GM19463 (cell line): ENCODE measurements at regions not wholly inside any gene's neighbourhood (a gene's known extent, or its start where the extent isn't known, plus 50 kb on each side); places are given as distances from the start of the nearest gene placed in this dataset.
"Not testable (repeated sequence)": the region's sequence is repeated elsewhere in the genome, so short reads cannot be mapped to it uniquely, and the experiment has no call there.

Experiments used
- ATAC-seq: cut with Tn5 transposase; IDR thresholded peaks from one replicate; pipeline ENCODE4 v1.9.1; 2021; ENCODE audit warnings: mild to moderate bottlenecking, moderate library complexity; ENCODE audit not compliant: unreplicated experiment

GRCh38 chr15:91652610-91653207 is 200.8 kb upstream of the SLCO3A1 start:
- no peak for ATAC-seq

GRCh38 chr15:91655563-91656290 is 197.8 kb upstream of the SLCO3A1 start:
- not testable (repeated sequence) for ATAC-seq

- no peak for ATAC-seq
Measured at GRCh38 chr15:91660174-91660649, 193.3 kb upstream of the SLCO3A1 start.

DNA sequence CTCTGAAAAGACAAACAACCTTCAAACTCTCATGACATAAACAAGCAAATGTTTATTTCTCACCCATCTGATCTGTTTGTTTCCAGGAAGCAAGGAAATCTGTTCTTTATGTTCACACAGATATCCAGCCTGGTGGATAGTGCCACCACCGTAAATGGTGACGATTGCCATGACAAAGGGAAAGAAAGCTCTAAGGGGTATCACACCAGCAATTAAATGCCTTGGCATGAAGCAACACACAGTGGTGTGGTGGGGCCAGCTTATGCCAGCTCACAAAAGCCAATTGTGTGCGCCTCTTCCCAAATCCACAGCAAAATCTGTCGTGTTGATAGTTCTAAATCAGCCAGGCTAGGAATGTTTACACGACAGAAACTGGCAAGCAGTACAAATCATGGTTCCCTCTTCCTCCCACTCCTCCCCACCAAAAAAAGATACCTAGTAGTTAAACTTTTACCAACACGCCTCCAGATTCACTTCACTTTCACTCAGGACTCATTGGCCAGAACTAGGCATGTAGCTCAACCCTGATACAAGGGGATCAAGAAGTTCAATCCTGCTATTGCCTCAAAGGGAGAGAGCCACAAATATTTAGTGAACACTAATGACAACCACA is 189.2 kb upstream of the SLCO3A1 start:
- no peak for ATAC-seq

GRCh38 chr15:91665212-91665611 is 188.3 kb upstream of the SLCO3A1 start:
- no peak for ATAC-seq

GRCh38 chr15:91668370-91668769 is 185.1 kb upstream of the SLCO3A1 start:
- no peak for ATAC-seq

GRCh38 chr15:91670108-91670507 is 183.4 kb upstream of the SLCO3A1 start:
- no peak for ATAC-seq

- ATAC-seq, result no peak
Measured at GRCh38 chr15:91678003-91678402, 175.5 kb upstream of the SLCO3A1 start.

GRCh38 chr15:91679447-91679846 is 174.1 kb upstream of the SLCO3A1 start:
- ATAC-seq, result no peak

DNA sequence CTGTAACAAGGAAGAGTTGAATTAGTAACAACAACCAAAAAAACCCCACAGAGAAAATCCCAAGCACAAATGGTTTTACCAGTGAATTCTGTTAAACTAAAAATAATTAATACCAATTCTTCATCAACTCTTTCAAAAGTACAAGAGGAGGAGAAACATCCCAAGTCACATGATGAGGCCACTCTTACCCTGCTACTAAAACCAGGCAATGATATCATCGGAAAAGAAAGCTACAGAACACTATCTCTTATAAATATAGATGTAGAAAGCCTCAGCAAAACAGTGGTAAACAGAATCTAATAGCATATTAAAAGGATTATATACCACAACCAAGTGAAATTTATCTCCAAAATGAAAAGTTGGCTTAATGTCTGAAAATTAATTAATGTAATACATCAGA is 168.1 kb upstream of the SLCO3A1 start:
- ATAC-seq, result no peak

DNA sequence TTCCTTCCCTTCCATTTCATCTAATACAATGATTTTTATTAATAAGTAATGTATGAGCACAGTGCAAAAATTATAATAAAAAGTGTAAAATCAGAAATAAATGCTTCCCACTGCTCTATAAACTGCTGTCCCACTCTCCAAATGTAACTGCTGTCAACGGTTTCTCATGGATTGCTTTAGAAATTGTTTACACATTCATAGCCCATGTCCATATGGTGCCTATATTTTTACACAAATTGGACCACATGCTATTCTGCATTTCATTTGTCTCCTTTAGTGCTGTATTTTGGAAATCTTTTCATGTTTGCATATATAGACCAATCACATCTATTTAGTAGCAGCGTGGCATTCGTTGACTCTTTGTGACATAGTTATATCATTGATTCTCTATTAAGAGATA is 164.7 kb upstream of the SLCO3A1 start:
- ATAC-seq, result no peak

- no peak for ATAC-seq
Measured at GRCh38 chr15:91689377-91689776, 164.1 kb upstream of the SLCO3A1 start.

DNA sequence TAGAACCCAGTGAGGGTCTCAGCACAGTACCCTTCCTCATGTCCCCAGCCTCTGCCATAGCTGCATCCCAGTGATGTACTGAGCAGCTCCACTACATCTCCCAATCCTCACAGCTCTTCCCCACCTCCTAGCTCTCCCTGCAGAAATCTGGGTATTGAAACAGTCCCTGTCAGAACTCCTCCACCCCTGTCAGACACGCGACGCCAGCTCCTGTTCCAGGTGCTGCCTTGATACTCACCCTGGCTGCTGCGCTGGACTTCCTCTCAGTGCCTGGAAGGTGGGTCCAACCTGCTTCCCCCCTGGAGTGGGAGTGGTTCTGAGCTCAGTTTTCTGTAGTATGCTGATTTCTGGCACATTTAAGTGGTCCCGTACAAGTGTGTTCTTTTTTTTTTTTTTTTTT is 160.9 kb upstream of the SLCO3A1 start:
- ATAC-seq, result no peak

GRCh38 chr15:91694131-91694830 is 159.2 kb upstream of the SLCO3A1 start:
- no peak for ATAC-seq

GRCh38 chr15:91694831-91695210 is 158.7 kb upstream of the SLCO3A1 start:
- no peak for ATAC-seq

- ATAC-seq, result no peak
Measured at GRCh38 chr15:91695799-91696198, 157.7 kb upstream of the SLCO3A1 start.

DNA sequence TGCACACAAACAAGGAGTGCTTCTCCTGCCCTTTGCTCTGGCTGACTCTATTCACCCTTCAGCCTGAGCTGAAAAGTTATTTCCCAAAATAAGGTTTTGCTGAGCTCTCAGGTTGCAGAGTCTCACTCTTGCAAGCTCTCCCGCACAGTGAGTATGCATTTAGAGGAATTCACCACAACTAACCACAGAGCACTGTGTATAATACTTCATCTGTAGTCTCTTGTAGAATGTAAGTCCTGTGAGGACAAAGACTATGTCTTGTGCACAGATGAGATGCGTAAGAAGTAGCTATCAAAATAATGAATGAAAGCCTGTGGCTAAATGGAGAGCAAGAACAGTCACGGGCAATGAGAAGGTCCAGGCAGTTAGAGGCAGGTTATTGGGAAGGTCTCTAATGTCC is 156.5 kb upstream of the SLCO3A1 start:
- no peak for ATAC-seq

DNA sequence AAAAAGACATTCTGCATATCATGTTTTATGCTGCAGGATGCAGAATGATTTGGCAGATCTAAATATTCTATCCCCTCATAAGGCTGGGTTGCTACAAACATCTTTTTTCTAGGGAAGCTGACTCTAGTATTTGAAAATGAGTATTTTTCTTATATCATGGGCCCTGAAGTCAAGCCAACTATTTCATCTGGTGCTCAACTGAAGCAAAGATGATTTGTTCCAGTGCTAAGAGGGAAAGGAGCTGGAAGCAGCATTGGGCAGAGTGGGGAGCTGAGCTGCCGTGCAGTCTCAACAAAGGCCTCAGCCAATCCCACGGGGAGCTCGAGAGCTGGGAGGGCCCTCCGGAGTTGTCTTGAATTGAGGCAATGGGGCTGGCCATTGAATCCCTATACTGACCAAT is 155.3 kb upstream of the SLCO3A1 start:
- no peak for ATAC-seq

DNA sequence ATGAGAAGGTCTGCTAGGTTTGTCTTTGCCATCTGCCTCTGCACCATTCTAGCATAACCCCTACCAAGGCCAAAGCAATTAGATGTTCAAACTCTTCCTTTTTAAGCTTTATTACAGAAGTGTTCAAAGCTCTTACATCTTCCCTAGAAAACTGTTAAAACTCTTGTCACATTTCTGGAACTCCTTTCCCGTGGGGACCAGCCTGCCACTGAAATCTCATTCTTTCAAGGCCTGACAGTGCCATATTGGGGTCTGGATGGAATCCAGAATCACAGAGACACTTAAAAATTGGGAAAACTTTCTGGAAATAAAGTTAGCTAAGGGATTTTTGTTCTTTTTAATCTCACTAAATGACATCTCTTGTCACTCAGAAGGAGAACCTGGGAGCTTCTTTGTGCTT is 153.8 kb upstream of the SLCO3A1 start:
- ATAC-seq, result no peak

- ATAC-seq, result no peak
Measured at GRCh38 chr15:91703274-91703673, 150.2 kb upstream of the SLCO3A1 start.

GRCh38 chr15:91704343-91704742 is 149.2 kb upstream of the SLCO3A1 start:
- no peak for ATAC-seq
